ENCODE measurements at regions not wholly inside any gene's neighbourhood (a gene's known extent, or its start where the extent isn't known, plus 50 kb on each side); places are given as distances from the start of the nearest gene placed in this dataset.
A peak's percentile ranks its signal among the peaks of the same experiment; 100 is the strongest.

DNA sequence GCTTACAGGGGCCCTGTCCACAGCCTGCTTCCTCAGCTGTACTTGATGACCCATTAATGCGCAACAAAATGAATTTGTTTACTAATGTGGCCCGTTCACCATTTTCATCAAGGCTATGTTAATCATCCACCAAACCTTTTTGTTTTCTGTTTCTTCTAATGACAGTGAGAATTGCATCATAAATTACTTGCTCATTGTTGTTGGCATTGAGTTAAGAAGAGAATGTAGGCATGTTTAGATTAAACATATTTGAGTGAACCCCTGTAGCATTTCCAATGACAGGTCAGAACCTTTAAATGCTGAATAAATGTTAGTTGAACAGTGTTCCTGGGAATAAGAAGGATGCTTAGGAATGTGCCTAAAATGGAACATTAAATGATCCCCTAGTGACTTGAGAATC lies 183.4 kb downstream of the SPRY1 start:
- Histone ChIP-seq H3K27ac (no peak overlapping the region), H3K4me3 (no peak overlapping the region)
- TF ChIP-seq, protein P1, sequence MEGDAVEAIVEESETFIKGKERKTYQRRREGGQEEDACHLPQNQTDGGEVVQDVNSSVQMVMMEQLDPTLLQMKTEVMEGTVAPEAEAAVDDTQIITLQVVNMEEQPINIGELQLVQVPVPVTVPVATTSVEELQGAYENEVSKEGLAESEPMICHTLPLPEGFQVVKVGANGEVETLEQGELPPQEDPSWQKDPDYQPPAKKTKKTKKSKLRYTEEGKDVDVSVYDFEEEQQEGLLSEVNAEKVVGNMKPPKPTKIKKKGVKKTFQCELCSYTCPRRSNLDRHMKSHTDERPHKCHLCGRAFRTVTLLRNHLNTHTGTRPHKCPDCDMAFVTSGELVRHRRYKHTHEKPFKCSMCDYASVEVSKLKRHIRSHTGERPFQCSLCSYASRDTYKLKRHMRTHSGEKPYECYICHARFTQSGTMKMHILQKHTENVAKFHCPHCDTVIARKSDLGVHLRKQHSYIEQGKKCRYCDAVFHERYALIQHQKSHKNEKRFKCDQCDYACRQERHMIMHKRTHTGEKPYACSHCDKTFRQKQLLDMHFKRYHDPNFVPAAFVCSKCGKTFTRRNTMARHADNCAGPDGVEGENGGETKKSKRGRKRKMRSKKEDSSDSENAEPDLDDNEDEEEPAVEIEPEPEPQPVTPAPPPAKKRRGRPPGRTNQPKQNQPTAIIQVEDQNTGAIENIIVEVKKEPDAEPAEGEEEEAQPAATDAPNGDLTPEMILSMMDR (IDR thresholded peaks at IDR 0.05), result no peak
- DNase-seq (ENCODE audit: low spot score), result no peak

DNA sequence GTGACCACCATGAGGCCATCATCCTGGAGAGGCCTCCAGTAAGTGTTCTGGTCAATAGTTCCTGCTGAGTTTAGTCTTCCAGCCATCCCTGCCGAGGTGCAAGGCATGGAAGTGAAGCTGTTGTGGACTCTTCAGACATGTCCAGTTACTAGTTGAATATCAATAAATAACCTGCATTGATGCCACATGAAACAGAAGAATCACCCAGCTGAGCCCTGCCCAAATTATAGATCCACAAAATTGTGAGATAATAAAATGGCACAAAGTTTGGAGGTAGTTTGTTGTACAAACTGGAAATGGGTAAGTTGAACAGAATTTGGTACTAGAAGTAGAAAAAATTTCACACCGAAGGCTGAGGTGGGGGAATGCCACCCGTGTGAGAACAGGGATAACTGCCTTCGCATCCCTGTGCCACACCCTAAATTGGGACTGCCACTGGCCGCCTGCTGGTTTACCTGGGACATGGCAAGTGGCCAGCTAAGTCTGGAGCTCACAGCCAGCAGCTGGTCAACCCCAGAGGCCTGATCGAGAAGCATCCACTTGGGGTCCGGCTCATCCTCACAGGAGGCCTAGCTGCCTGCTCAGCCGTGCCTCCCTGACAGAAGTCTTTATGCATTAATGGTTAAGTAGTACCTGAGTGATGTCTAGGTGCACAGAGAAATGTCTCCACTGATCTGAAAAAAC lies 184.5 kb downstream of the SPRY1 start:
- H3K4me3 ChIP-seq, result no peak overlapping the region
- no peak overlapping the region for H3K27ac ChIP-seq
- no peak for DNase-seq (ENCODE audit: low spot score)
- TF ChIP-seq, protein P1 (IDR thresholded peaks at IDR 0.05), result no peak

DNA sequence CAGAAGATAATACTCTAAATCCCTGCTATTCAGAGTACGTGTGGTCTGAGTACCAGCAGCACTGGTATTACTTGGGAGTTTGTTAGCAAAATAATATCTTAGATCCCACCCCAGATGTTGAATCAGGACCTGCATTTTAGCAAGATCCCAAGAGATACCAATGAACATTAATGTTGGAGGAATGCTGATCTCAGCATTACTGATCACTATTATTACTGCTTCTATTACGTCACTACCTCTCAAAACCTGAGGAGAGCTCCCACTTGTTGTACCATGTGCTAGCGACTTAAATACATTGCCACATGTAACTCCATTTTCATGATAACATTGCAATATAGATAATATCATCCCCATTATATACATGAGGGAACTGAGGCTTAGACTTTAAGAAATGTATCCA lies 185.2 kb downstream of the SPRY1 start:
- H3K4me3 ChIP-seq, result no peak overlapping the region
- TF ChIP-seq, protein P1 (IDR thresholded peaks at IDR 0.05), result no peak
- DNase-seq (ENCODE audit: low spot score), result no peak
- H3K27ac ChIP-seq, result no peak overlapping the region

DNA sequence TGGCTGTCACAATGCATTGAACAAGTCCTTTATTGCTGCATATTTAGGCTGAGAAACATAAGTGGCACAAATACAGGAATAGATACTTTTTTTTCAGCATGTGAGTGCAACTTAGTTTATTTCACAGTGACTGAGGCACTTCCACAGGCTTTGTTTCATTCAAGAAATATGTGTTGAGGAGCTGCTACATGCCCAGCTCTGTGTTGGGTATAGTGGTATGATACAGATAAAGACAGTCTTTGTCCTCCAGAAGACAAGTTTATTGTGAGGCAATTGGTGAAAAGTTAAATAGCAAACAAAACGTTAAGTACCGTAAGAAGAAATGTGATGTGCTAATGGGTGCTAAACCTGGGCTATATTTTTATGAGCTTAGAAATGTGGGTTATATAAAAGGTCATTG lies 186.4 kb downstream of the SPRY1 start:
- Histone ChIP-seq H3K4me3 (no peak overlapping the region), H3K27ac (no peak overlapping the region)
- DNase-seq (ENCODE audit: low spot score), result no peak
- TF ChIP-seq, protein P1 (IDR thresholded peaks at IDR 0.05), result no peak

DNA sequence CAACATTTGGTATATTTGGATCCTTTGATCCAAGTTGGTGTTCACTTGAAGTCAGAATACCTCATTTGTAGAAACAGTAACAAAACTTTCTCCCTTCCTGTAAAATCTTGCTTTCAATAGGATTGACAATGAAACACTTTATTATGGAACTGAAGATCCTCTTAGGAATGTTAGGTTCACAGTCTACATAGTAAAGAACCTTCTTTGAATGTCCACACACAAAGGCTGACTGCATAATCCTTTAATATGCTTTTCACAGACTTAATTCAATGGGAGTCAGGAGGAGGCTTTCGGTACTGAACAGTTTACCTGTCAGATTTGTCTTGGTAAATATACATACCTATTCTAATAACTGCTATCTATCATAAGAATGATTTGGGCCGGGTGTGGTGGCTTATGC lies 188.5 kb downstream of the SPRY1 start:
- TF ChIP-seq, protein P1 (IDR thresholded peaks at IDR 0.05), result no peak
- Histone ChIP-seq H3K4me3 (no peak overlapping the region), H3K27ac (no peak overlapping the region)
- DNase-seq (ENCODE audit: low spot score), result no peak

DNA sequence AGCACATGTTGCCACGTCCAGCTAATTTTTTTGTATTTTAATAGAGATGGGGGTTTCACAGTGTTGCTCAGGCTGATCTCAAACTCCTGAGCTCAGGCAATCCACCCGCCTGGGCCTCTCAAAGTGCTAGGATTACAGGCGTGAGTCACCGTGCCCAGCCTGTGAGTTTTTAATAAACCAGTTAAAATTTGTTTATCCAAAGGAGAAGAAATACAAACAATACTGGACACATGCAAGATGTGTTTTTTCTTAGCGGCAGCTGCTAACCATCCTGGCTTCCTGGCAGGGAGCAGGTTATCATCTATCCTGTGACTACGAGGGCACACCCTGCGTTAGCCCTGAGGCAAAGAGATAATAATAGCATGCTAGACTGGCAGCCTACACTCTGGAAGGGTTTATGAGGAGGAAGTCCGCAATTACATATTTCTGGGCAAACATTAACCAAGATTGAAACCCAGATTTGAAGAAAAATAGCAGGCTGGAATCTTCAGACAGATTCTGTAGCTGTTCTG lies 191.4 kb downstream of the SPRY1 start:
- no peak for DNase-seq (ENCODE audit: low spot score)
- TF ChIP-seq, protein P1 (IDR thresholded peaks at IDR 0.05), result no peak

DNA sequence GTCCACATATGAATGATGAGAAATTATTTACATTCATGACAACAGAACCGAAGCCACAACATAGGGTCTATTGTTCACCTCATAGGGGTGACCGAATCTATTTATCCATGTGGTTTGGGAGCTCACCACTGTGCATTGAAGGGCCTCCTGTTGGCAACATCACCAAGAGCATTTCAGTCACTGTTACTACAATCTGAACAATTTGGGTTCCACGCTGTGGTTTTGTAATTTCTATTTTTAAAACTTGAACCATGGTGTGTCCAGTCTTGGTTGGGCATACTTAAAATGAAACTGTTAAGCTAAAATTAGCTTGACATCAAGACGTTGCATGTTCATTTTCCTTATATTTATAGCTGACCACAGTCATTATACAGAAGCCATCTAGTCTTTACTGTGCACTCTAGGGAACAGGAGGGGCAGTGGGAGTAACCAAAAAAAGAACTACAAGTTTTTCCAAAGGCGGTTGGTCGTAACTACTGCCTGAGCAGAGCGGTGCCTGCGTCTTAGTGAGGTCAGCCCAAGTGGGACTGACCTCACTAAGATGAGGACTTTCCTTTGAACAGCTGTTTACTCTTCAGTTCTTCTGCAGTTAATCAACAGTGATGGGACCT lies 192.1 kb downstream of the SPRY1 start:
- Histone ChIP-seq H3K27ac (peak overlapping the region; percentile 73 to 87), H3K4me3 (peak overlapping the region; percentile 7)
- no peak for DNase-seq (ENCODE audit: low spot score)
- TF ChIP-seq, protein P1 (IDR thresholded peaks at IDR 0.05), result no peak

More for the DNA sequence above, 191.4 kb downstream of the SPRY1 start:
- peak overlapping the region; percentile 7 for H3K4me3 ChIP-seq
- peak overlapping the region; percentile 73 to 87 for H3K27ac ChIP-seq

Measured in coronary artery (tissue), 2 donors.